ENCODE measurements at regions not wholly inside any gene's neighbourhood (a gene's known extent, or its start where the extent isn't known, plus 50 kb on each side); places are given as distances from the start of the nearest gene placed in this dataset.

GRCh38 chr4:140253556-140254027, 99.6 kb upstream of the MAML3 start:
- H3K9me3 Mint-ChIP-seq (ENCODE audit: low read depth): no peaks in the 10 kb centered on the region
- DNase-seq (ENCODE audit: low spot score): no peak
- H3K27me3 Mint-ChIP-seq (ENCODE audit: low read depth): no peaks in the 10 kb centered on the region
- no peak for TF ChIP-seq CTCF (IDR thresholded peaks at IDR 0.05)
- no peaks in the 10 kb centered on the region for H3K36me3 Mint-ChIP-seq (ENCODE audit: low read depth)
- H3K4me1 Mint-ChIP-seq (ENCODE audit: low read depth): peaks cover 33% of the 10 kb centered on the region
- no peak overlapping the region for H3K27ac Mint-ChIP-seq (ENCODE audit: unreplicated experiment)
- peak overlapping the region; percentile 54 for H3K4me3 Mint-ChIP-seq (ENCODE audit: unreplicated experiment)

GRCh38 chr4:140252742-140253555, 99.0 kb upstream of the MAML3 start:
- Mint-ChIP-seq H3K9me3 (ENCODE audit: low read depth) (no peaks in the 10 kb centered on the region), H3K27me3 (ENCODE audit: low read depth) (no peaks in the 10 kb centered on the region), H3K27ac (ENCODE audit: unreplicated experiment) (peak overlapping the region; percentile 65), H3K4me1 (ENCODE audit: low read depth) (peaks cover 33% of the 10 kb centered on the region), H3K36me3 (ENCODE audit: low read depth) (no peaks in the 10 kb centered on the region), H3K4me3 (ENCODE audit: unreplicated experiment) (peak overlapping the region; percentile 57)
- DNase-seq (ENCODE audit: low spot score): no peak
- TF ChIP-seq CTCF (IDR thresholded peaks at IDR 0.05): peak; percentile 96

GRCh38 chr4:140252141-140252741, 98.3 kb upstream of the MAML3 start:
- Mint-ChIP-seq H3K4me1 (ENCODE audit: low read depth) (peaks cover 29% of the 10 kb centered on the region), H3K4me3 (ENCODE audit: unreplicated experiment) (peak overlapping the region; percentile 59), H3K27ac (ENCODE audit: unreplicated experiment) (peak overlapping the region; percentile 56), H3K9me3 (ENCODE audit: low read depth) (no peaks in the 10 kb centered on the region), H3K36me3 (ENCODE audit: low read depth) (no peaks in the 10 kb centered on the region), H3K27me3 (ENCODE audit: low read depth) (no peaks in the 10 kb centered on the region)
- no peak for DNase-seq (ENCODE audit: low spot score)
- TF ChIP-seq CTCF (IDR thresholded peaks at IDR 0.05): no peak

- Mint-ChIP-seq H3K4me1 (ENCODE audit: low read depth) (peaks cover 23% of the 10 kb centered on the region), H3K4me3 (ENCODE audit: unreplicated experiment) (peak overlapping the region; percentile 47), H3K36me3 (ENCODE audit: low read depth) (no peaks in the 10 kb centered on the region), H3K9me3 (ENCODE audit: low read depth) (no peaks in the 10 kb centered on the region), H3K27me3 (ENCODE audit: low read depth) (no peaks in the 10 kb centered on the region), H3K27ac (ENCODE audit: unreplicated experiment) (no peak overlapping the region)
- no peak for DNase-seq (ENCODE audit: low spot score)
- no peak for TF ChIP-seq CTCF (IDR thresholded peaks at IDR 0.05)
Observed at GRCh38 chr4:140251571-140251970, 97.6 kb upstream of the MAML3 start.

GRCh38 chr4:140250989-140251552, 97.1 kb upstream of the MAML3 start:
- H3K4me3 Mint-ChIP-seq (ENCODE audit: unreplicated experiment): no peak overlapping the region

More at GRCh38 chr4:140250989-140251552, 97.1 kb upstream of the MAML3 start:
- H3K27me3 Mint-ChIP-seq (ENCODE audit: low read depth): no peaks in the 10 kb centered on the region
- no peaks in the 10 kb centered on the region for H3K36me3 Mint-ChIP-seq (ENCODE audit: low read depth)
- no peak for TF ChIP-seq CTCF (IDR thresholded peaks at IDR 0.05)
- DNase-seq (ENCODE audit: low spot score): no peak
- H3K4me1 Mint-ChIP-seq (ENCODE audit: low read depth): peaks cover 20% of the 10 kb centered on the region
- H3K27ac Mint-ChIP-seq (ENCODE audit: unreplicated experiment): no peak overlapping the region
- H3K9me3 Mint-ChIP-seq (ENCODE audit: low read depth): no peaks in the 10 kb centered on the region
